ENCODE measurements at regions not wholly inside any gene's neighbourhood (a gene's known extent, or its start where the extent isn't known, plus 50 kb on each side); places are given as distances from the start of the nearest gene placed in this dataset.
A peak's percentile ranks its signal among the peaks of the same experiment; 100 is the strongest.

DNA sequence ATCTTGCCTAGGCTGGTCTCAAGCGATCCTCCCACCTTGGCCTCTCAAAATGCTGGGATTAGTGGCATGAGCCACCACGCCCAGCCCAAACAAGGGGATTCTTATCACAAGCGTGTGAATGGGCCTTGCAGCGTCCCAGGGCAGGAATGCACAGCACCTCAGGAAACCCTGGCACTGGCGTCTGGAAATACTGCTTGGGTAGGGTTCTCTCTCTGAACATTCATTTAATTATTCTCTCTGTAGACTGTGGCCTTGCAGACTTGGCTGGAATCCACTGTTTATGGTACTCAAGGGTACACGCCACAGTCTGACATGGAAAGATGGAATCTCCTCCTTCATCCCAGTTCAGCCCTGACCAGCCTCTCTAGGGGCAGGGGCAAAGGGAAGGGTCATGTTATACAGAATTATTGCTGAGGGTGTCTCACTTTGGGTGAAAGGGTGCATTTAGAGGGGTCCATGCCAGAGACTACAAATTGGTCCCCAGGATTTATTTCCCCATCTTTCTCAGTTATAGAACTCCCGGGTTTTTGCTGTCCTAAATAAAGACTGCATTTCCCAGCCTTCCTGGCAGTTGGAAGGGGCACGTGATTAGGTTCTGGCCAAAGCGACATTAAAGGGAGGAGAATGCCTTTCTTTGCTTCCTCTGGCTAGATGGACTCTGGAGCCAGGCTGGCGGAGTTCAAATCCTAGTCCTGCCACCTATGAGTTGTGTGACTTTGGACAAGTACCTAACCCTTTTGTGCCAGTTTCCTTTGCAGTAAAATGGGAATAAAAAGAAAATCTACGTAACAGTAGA is 147.2 kb upstream of the HAAO start:
- H3K36me3 ChIP-seq, result no peaks in the 10 kb centered on the region
- peak overlapping the region in 3 of 10 donors; percentile 7 to 53 (median 19) for H3K27ac ChIP-seq
- no peak overlapping the region for H3K4me3 ChIP-seq
- no peaks in the 10 kb centered on the region for H3K27me3 ChIP-seq
- no peak for DNase-seq
- no peaks in the 10 kb centered on the region for H3K9me3 ChIP-seq
- peaks cover 0 to 58% (median 34%) of the 10 kb centered on the region in 9 donors for H3K4me1 ChIP-seq
- TF ChIP-seq, protein P1, sequence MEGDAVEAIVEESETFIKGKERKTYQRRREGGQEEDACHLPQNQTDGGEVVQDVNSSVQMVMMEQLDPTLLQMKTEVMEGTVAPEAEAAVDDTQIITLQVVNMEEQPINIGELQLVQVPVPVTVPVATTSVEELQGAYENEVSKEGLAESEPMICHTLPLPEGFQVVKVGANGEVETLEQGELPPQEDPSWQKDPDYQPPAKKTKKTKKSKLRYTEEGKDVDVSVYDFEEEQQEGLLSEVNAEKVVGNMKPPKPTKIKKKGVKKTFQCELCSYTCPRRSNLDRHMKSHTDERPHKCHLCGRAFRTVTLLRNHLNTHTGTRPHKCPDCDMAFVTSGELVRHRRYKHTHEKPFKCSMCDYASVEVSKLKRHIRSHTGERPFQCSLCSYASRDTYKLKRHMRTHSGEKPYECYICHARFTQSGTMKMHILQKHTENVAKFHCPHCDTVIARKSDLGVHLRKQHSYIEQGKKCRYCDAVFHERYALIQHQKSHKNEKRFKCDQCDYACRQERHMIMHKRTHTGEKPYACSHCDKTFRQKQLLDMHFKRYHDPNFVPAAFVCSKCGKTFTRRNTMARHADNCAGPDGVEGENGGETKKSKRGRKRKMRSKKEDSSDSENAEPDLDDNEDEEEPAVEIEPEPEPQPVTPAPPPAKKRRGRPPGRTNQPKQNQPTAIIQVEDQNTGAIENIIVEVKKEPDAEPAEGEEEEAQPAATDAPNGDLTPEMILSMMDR (IDR thresholded peaks at IDR 0.05), result no peak
- intact Hi-C loops (cut with DNase I), result loop anchor here in 4 of 10 donors (5.0 to 10.0 kb wide), 5 partner anchors 75 to 595 kb away; partner anchors contain the start of gene ZFP36L2 (in 1 of the 4)
- 72 to 73% methylated on average over 11 of the region's 11 CpGs for WGBS, 2 donors
- ATAC-seq, result no peak

DNA sequence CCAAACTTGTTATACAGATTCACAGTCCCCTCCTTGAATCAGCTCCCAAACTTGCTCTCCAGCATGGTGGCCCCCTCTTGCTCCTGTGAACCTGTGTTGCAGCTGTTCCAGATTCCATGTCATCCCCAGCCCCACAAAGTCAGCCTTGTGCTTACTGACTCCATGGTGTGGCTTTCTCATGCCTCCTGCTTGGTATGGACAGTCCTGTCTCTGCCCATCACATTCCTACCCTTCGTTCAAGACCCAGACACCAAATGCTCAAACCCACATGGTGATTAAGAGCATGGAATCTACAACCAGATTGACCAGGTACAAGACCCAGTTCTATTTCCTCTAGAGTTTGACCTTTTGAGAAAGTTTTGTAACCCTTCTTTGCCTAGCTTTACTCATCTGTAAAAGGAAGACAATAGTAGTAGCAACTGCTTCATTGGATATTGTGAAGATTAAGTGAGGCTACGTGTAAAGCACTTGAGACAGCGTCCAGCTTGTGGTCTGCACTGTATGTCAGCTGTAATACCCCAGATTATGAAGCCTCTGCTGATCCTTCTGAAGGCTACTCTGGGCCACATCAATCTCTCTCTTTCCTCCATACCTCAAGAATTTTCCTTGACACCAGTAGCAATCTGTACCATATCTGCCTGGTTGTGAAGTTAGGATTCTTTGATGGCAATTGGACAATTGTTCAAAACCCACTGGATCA is 146.4 kb upstream of the HAAO start:
- Histone ChIP-seq H3K4me1 (peaks cover 0 to 64% (median 41%) of the 10 kb centered on the region in 9 donors), H3K9me3 (no peaks in the 10 kb centered on the region), H3K27ac (peak overlapping the region in 1 of 10 donors; percentile 53), H3K27me3 (no peaks in the 10 kb centered on the region), H3K36me3 (no peaks in the 10 kb centered on the region), H3K4me3 (no peak overlapping the region)
- TF ChIP-seq, protein P1 (IDR thresholded peaks at IDR 0.05), result no peak
- intact Hi-C loops (cut with DNase I), result loop anchor here in 2 of 10 donors (5.0 to 10.0 kb wide), 2 partner anchors 74 to 112 kb away; no protein-coding TSS in a partner anchor
- ATAC-seq (no peak), DNase-seq (no peak)
- WGBS, 2 donors, result 97 to 99% methylated on average over 3 of the region's 3 CpGs

- intact Hi-C loops (cut with DNase I), result loop anchor here in 2 of 10 donors (5.0 to 10.0 kb wide), 2 partner anchors 73 to 110 kb away; no protein-coding TSS in a partner anchor
- Histone ChIP-seq H3K27me3 (no peaks in the 10 kb centered on the region), H3K36me3 (no peaks in the 10 kb centered on the region), H3K9me3 (no peaks in the 10 kb centered on the region), H3K4me1 (peaks cover 4 to 77% (median 51%) of the 10 kb centered on the region in 9 donors), H3K4me3 (no peak overlapping the region), H3K27ac (peak overlapping the region in 8 of 10 donors; percentile 9 to 69 (median 29))
- 74 to 81% methylated on average over 16 of the region's 16 CpGs for WGBS, 2 donors
- TF ChIP-seq, protein P1 (IDR thresholded peaks at IDR 0.05), result no peak
- no peak for DNase-seq
- peak in 7 of 8 donors; percentile 30 to 53 (median 36) for ATAC-seq
Observed at GRCh38 chr2:42937171-42937875, 144.9 kb upstream of the HAAO start.

All from heart right ventricle (tissue), 16 donors.